Anterior cingulate cortex (tissue), 58 donors: ENCODE measurements at regions not wholly inside any gene's neighbourhood (a gene's known extent, or its start where the extent isn't known, plus 50 kb on each side); places are given as distances from the start of the nearest gene placed in this dataset.
"Not testable (repeated sequence)": the region's sequence is repeated elsewhere in the genome, so short reads cannot be mapped to it uniquely, and the experiment has no call there.

Source experiments
- DNase-seq, 58 donors: peaks; one replicate each; lab custom pipeline; 2025; lab: John Stamatoyannopoulos, UW

GRCh38 chr10:109664554-109664953 is 258.8 kb downstream of the XPNPEP1 start:
- no peak for DNase-seq

GRCh38 chr10:109663122-109663521 is 260.2 kb downstream of the XPNPEP1 start:
- DNase-seq, result no peak

GRCh38 chr10:109652612-109653011 is 270.7 kb downstream of the XPNPEP1 start:
- not testable (repeated sequence) for DNase-seq

- DNase-seq, result no peak
These were observed 273.1 kb downstream of the XPNPEP1 start for GRCh38 chr10:109650228-109650627.

- DNase-seq, result no peak
These were observed 275.7 kb downstream of the XPNPEP1 start for GRCh38 chr10:109647627-109648026.

GRCh38 chr10:109633846-109634245 is 289.5 kb downstream of the XPNPEP1 start:
- no peak for DNase-seq

- DNase-seq, result not testable (repeated sequence)
These were observed 290.3 kb downstream of the XPNPEP1 start for GRCh38 chr10:109633017-109633416.

GRCh38 chr10:109624939-109625338 is 298.4 kb downstream of the XPNPEP1 start:
- no peak for DNase-seq

- DNase-seq, result no peak
These were observed 300.7 kb downstream of the XPNPEP1 start for GRCh38 chr10:109622566-109622965.

- no peak for DNase-seq
These were observed 302.9 kb downstream of the XPNPEP1 start for GRCh38 chr10:109620396-109620795.

GRCh38 chr10:109619914-109620313 is 303.4 kb downstream of the XPNPEP1 start:
- no peak for DNase-seq

GRCh38 chr10:109618748-109619147 is 304.6 kb downstream of the XPNPEP1 start:
- DNase-seq, result no peak

GRCh38 chr10:109618301-109618700 is 305.0 kb downstream of the XPNPEP1 start:
- no peak for DNase-seq

- DNase-seq, result no peak
These were observed 306.8 kb downstream of the XPNPEP1 start for GRCh38 chr10:109616359-109616980.

GRCh38 chr10:109595356-109595755 is 328.0 kb downstream of the XPNPEP1 start:
- not testable (repeated sequence) for DNase-seq

GRCh38 chr10:109593682-109594081 is 329.6 kb downstream of the XPNPEP1 start:
- DNase-seq, result no peak

GRCh38 chr10:109592391-109592790 is 330.9 kb downstream of the XPNPEP1 start:
- no peak for DNase-seq

- no peak for DNase-seq
These were observed 331.7 kb downstream of the XPNPEP1 start for GRCh38 chr10:109591601-109592000.

- DNase-seq, result no peak
These were observed 335.1 kb downstream of the XPNPEP1 start for GRCh38 chr10:109588259-109588658.

GRCh38 chr10:109587366-109587765 is 335.9 kb downstream of the XPNPEP1 start:
- DNase-seq, result no peak

- DNase-seq, result no peak
These were observed 366.9 kb downstream of the XPNPEP1 start for GRCh38 chr10:109556399-109556798.

- DNase-seq, result not testable (repeated sequence)
These were observed 381.2 kb downstream of the XPNPEP1 start for GRCh38 chr10:109542050-109542603.

GRCh38 chr10:109534193-109534592 is 389.1 kb downstream of the XPNPEP1 start:
- DNase-seq, result no peak
